ENCODE measurements at regions not wholly inside any gene's neighbourhood (a gene's known extent, or its start where the extent isn't known, plus 50 kb on each side); places are given as distances from the start of the nearest gene placed in this dataset.

- TF ChIP-seq, protein P1, sequence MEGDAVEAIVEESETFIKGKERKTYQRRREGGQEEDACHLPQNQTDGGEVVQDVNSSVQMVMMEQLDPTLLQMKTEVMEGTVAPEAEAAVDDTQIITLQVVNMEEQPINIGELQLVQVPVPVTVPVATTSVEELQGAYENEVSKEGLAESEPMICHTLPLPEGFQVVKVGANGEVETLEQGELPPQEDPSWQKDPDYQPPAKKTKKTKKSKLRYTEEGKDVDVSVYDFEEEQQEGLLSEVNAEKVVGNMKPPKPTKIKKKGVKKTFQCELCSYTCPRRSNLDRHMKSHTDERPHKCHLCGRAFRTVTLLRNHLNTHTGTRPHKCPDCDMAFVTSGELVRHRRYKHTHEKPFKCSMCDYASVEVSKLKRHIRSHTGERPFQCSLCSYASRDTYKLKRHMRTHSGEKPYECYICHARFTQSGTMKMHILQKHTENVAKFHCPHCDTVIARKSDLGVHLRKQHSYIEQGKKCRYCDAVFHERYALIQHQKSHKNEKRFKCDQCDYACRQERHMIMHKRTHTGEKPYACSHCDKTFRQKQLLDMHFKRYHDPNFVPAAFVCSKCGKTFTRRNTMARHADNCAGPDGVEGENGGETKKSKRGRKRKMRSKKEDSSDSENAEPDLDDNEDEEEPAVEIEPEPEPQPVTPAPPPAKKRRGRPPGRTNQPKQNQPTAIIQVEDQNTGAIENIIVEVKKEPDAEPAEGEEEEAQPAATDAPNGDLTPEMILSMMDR (conservative IDR thresholded peaks at IDR 0.05; ENCODE audit: low read depth, low read length): no peak
- no peak for TF ChIP-seq EZH2 (IDR thresholded peaks at IDR 0.05; ENCODE audit: low read length, unreplicated experiment)
Observed at GRCh38 chr14:45362505-45362904, 109.5 kb upstream of the MIS18BP1 start.
